GM18505 (cell line): ENCODE measurements at regions not wholly inside any gene's neighbourhood (a gene's known extent, or its start where the extent isn't known, plus 50 kb on each side); places are given as distances from the start of the nearest gene placed in this dataset.

ENCODE experiments used
- ATAC-seq: cut with Tn5 transposase; IDR thresholded peaks from one replicate; pipeline ENCODE4 v1.9.1; 2021; ENCODE audit not compliant: unreplicated experiment
- POLR2A ChIP-seq: IDR thresholded peaks from 4 replicates; pipeline ENCODE4 v1.6.1; 2011; ENCODE audit warnings: borderline replicate concordance; ENCODE audit not compliant: insufficient read depth, insufficient read length; ENCODE audit errors: extremely low read depth

GRCh38 chr22:48223488-48224190 lies 1461.2 kb downstream of the TBC1D22A start:
- no peak for TF ChIP-seq POLR2A
- ATAC-seq = no peak

GRCh38 chr22:48222742-48223487 lies 1460.5 kb downstream of the TBC1D22A start:
- ATAC-seq = no peak
- TF ChIP-seq POLR2A = no peak

- no peak for ATAC-seq
- no peak for TF ChIP-seq POLR2A
Observed at GRCh38 chr22:48218889-48219420, 1456.5 kb downstream of the TBC1D22A start.

GRCh38 chr22:48217596-48217995 lies 1455.1 kb downstream of the TBC1D22A start:
- no peak for ATAC-seq
- TF ChIP-seq POLR2A = no peak

- ATAC-seq = no peak
- TF ChIP-seq POLR2A = no peak
Observed at GRCh38 chr22:48212727-48213126, 1450.3 kb downstream of the TBC1D22A start.

GRCh38 chr22:48210812-48211211 lies 1448.4 kb downstream of the TBC1D22A start:
- TF ChIP-seq POLR2A = no peak
- no peak for ATAC-seq

GRCh38 chr22:48210198-48210580 lies 1447.7 kb downstream of the TBC1D22A start:
- no peak for TF ChIP-seq POLR2A
- ATAC-seq = no peak

- no peak for TF ChIP-seq POLR2A
- ATAC-seq = no peak
Observed at GRCh38 chr22:48209473-48210197, 1447.2 kb downstream of the TBC1D22A start.

- no peak for TF ChIP-seq POLR2A
- ATAC-seq = no peak
Observed at GRCh38 chr22:48208894-48209293, 1446.4 kb downstream of the TBC1D22A start.

GRCh38 chr22:48207919-48208535 lies 1445.6 kb downstream of the TBC1D22A start:
- no peak for ATAC-seq
- TF ChIP-seq POLR2A = no peak

GRCh38 chr22:48205790-48206189 lies 1443.3 kb downstream of the TBC1D22A start:
- TF ChIP-seq POLR2A = no peak
- no peak for ATAC-seq

- TF ChIP-seq POLR2A = no peak
- ATAC-seq = no peak
Observed at GRCh38 chr22:48205161-48205560, 1442.7 kb downstream of the TBC1D22A start.

GRCh38 chr22:48204296-48204695 lies 1441.8 kb downstream of the TBC1D22A start:
- TF ChIP-seq POLR2A = no peak

More at GRCh38 chr22:48204296-48204695, 1441.8 kb downstream of the TBC1D22A start:
- no peak for ATAC-seq
